ENCODE measurements at regions not wholly inside any gene's neighbourhood (a gene's known extent, or its start where the extent isn't known, plus 50 kb on each side); places are given as distances from the start of the nearest gene placed in this dataset.

DNA sequence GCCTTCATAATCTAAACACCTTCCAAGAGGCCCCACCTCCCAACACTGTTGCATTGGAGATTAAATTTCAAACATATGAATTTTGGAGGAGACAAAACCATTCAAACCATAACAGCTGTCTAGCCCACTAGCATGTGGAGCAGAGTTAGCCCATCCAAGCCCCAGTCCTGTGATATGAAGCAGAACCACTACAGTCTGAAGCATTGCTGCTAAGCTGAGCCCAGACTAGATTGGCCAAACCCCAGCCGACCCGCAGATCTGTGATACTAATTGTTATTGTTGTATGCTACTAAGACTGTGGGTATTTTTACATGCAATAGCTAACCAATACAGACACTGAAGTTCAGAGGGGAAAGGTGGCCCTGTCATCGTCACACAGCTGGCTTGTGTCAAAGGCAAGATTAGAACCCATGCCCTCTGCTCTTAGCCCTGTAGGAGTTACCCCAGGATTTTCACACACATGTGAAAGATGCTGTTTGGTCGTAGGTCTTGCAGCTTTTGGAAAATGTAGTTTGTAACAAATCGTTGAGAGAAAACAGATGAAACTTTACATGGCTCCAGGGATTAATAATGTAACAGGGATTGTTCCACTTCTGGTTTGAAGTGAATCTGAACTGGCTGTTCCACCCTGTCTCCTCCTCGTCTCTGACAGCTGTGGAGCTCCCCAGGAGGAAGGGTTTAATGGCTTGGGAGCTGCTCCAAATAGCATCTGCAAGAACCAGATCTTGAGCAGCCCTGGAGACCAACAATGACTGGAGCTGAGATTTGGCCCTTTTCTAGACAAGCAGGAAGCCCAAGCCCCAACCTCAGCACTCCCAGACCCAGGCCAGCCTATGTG is 517.5 kb downstream of the MID1IP1 start:
- ChIA-PET CTCF (no interaction called here), POLR2A (interaction anchor here (0.8 kb wide), 1 partner anchor 13 kb away, joined by 3 read pairs; no protein-coding TSS in a partner anchor)
- ATAC-seq: no peak
- DNase-seq: no peak
- intact Hi-C loops (cut with micrococcal nuclease): no loop called here
- H3K36me3 Mint-ChIP-seq (ENCODE audit: low read depth): peaks cover 73% of the 10 kb centered on the region
- peaks cover 64% of the 10 kb centered on the region for H3K4me1 Mint-ChIP-seq (ENCODE audit: low read depth)
- TF ChIP-seq, protein P1, sequence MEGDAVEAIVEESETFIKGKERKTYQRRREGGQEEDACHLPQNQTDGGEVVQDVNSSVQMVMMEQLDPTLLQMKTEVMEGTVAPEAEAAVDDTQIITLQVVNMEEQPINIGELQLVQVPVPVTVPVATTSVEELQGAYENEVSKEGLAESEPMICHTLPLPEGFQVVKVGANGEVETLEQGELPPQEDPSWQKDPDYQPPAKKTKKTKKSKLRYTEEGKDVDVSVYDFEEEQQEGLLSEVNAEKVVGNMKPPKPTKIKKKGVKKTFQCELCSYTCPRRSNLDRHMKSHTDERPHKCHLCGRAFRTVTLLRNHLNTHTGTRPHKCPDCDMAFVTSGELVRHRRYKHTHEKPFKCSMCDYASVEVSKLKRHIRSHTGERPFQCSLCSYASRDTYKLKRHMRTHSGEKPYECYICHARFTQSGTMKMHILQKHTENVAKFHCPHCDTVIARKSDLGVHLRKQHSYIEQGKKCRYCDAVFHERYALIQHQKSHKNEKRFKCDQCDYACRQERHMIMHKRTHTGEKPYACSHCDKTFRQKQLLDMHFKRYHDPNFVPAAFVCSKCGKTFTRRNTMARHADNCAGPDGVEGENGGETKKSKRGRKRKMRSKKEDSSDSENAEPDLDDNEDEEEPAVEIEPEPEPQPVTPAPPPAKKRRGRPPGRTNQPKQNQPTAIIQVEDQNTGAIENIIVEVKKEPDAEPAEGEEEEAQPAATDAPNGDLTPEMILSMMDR (IDR thresholded peaks at IDR 0.05): no peak
- H3K9me3 Mint-ChIP-seq: peaks cover 12% of the 10 kb centered on the region
- no peak overlapping the region for H3K27ac Mint-ChIP-seq
- H3K27me3 Mint-ChIP-seq: no peaks in the 10 kb centered on the region
- H3K4me3 Mint-ChIP-seq: no peak overlapping the region

DNA sequence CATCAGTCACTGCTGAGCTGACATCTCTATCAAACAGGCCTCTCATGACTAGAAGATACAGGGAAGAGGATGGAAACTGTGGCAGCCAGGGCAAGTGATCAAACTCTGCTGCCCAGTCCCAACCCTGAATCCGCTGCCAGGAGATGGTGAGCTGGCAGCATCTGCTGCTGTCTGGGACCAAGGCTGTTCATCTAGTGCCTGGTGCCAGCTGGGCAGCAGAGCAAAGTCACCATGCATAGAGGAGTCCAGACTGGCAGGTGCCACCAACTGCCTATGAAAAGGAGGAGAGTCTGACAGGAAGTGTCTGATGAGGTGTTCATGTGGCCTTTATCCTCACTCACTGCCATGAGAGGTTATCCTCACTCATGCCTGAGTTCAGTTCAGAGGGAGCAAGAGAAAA is 518.9 kb downstream of the MID1IP1 start:
- H3K36me3 Mint-ChIP-seq (ENCODE audit: low read depth): peaks cover 75% of the 10 kb centered on the region
- ATAC-seq: peak; percentile 56
- no peak overlapping the region for H3K4me3 Mint-ChIP-seq
- DNase-seq: no peak
- intact Hi-C loops (cut with micrococcal nuclease): no loop called here
- TF ChIP-seq, protein P1 (IDR thresholded peaks at IDR 0.05): no peak
- ChIA-PET CTCF (no interaction called here), POLR2A (interaction anchor here (1.2 kb wide), 2 partner anchors 9 to 12 kb away, joined by 4 read pairs; no protein-coding TSS in a partner anchor)
- peak overlapping the region; percentile 49 for H3K27ac Mint-ChIP-seq
- peaks cover 16% of the 10 kb centered on the region for H3K9me3 Mint-ChIP-seq
- H3K4me1 Mint-ChIP-seq (ENCODE audit: low read depth): peaks cover 62% of the 10 kb centered on the region
- H3K27me3 Mint-ChIP-seq: no peaks in the 10 kb centered on the region

DNA sequence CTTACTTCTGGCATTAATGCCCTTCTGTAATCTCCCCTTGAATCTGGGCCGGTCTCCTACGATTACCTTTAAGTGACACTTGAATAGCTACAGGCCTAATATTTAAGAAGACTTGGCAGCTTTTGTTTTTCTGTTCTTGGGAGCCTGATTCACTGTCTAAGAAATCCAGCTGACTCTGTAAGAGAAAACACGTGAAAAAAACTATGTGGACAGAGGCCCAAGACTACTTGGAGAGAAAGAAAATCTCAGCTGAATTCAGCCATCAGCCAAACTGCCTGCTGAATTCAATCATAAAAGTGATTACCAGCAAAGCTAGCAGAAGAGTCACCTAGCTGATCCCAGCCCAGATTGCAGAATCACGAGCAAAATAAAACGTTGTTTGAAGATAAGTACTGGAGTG is 521.2 kb downstream of the MID1IP1 start:
- intact Hi-C loops (cut with micrococcal nuclease): no loop called here
- no peak for ATAC-seq
- Mint-ChIP-seq H3K4me1 (ENCODE audit: low read depth) (peaks cover 63% of the 10 kb centered on the region), H3K9me3 (peaks cover 11% of the 10 kb centered on the region), H3K27me3 (no peaks in the 10 kb centered on the region), H3K4me3 (no peak overlapping the region), H3K27ac (no peak overlapping the region), H3K36me3 (ENCODE audit: low read depth) (peaks cover 74% of the 10 kb centered on the region)
- ChIA-PET CTCF (interaction anchor here (0.8 kb wide), 1 partner anchor 11 kb away, joined by 5 read pairs; no protein-coding TSS in a partner anchor), POLR2A (no interaction called here)
- no peak for DNase-seq
- TF ChIP-seq, protein P1 (IDR thresholded peaks at IDR 0.05): no peak

DNA sequence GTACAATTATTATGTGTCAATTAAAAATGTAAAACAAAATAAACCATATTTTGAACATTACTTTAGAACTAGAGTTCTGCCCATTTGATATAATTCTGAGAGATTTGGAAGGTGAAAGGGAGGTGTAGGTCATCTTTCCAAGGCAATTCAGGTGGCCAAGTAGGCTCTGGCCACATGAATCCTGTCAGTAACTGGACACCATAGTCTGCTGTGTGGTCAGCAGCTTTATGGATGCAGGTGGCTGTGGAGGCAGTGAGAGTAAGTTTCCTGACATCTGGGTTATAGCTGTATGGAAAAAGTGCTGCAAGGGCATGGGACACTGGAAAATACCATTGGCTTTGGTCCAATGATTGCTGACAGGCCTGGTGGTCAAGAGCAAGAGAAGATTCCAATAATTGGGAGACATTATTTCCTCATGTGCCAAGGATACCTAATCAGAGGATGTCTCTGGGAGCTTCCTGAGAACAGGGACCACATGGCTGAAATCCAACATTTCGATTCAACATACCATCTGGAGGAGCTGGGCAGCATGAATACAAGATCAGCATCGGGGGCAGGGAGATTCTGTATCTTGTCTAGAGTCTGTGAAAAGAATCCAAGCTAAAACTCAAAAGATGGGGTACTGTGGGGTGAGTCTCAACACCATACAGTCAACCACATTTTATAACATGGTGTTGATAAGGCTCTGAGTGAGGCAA is 523.1 kb downstream of the MID1IP1 start:
- Mint-ChIP-seq H3K27me3 (no peaks in the 10 kb centered on the region), H3K27ac (peak overlapping the region; percentile 72), H3K4me1 (ENCODE audit: low read depth) (peaks cover 65% of the 10 kb centered on the region), H3K36me3 (ENCODE audit: low read depth) (peaks cover 73% of the 10 kb centered on the region), H3K9me3 (peaks cover 18% of the 10 kb centered on the region), H3K4me3 (peak overlapping the region; percentile 66)
- TF ChIP-seq, protein P1 (IDR thresholded peaks at IDR 0.05): no peak
- ChIA-PET CTCF (interaction anchor here (0.6 kb wide), 1 partner anchor 34 kb away, joined by 3 read pairs; no protein-coding TSS in a partner anchor), POLR2A (no interaction called here)
- DNase-seq (no peak), ATAC-seq (no peak)
- intact Hi-C loops (cut with micrococcal nuclease): no loop called here
